DOHH2 (cell line): ENCODE measurements at regions not wholly inside any gene's neighbourhood (a gene's known extent, or its start where the extent isn't known, plus 50 kb on each side); places are given as distances from the start of the nearest gene placed in this dataset.

Experiments
- H3F3A ChIP-seq: fragments of 200-600 bp; sonication (generic), shearing (Covaris generic); 2 replicates; pipeline ENCODE4 v1.6.0; 2016; ENCODE audit warnings: antibody characterized with exemption, mild to moderate bottlenecking; ENCODE audit not compliant: control insufficient read depth, insufficient read depth
- H3K27ac ChIP-seq: fragments of 200-600 bp; sonication (generic); 2 replicates; pipeline ENCODE4 v1.5.1; 2014; ENCODE audit warnings: low read depth, mild to moderate bottlenecking, low read length, moderate library complexity
- H3K27me3 ChIP-seq: fragments of 200-600 bp; sonication (generic); 2 replicates; pipeline ENCODE4 v1.6.1; 2014; ENCODE audit warnings: mild to moderate bottlenecking, low read length, mixed read lengths; ENCODE audit not compliant: control insufficient read depth
- H3K36me3 ChIP-seq: fragments of 200-600 bp; sonication (generic); 2 replicates; pipeline ENCODE4 v1.6.1; 2014; ENCODE audit warnings: mild to moderate bottlenecking, low read length, moderate library complexity, mixed read lengths; ENCODE audit not compliant: control insufficient read depth
- H3K4me1 ChIP-seq: fragments of 200-600 bp; sonication (generic); 2 replicates; pipeline ENCODE4 v1.6.1; 2014; ENCODE audit warnings: mild to moderate bottlenecking, low read length, mixed read lengths; ENCODE audit not compliant: control insufficient read depth
- H3K4me2 ChIP-seq: fragments of 200-600 bp; sonication (generic); 2 replicates; pipeline ENCODE4 v1.6.0; 2014; ENCODE audit warnings: mild to moderate bottlenecking, low read length, moderate library complexity
- H3K4me3 ChIP-seq: fragments of 200-600 bp; sonication (generic); 2 replicates; pipeline ENCODE4 v1.5.1; 2014; ENCODE audit warnings: mild to moderate bottlenecking, low read length, mixed read lengths
- H3K79me2 ChIP-seq: fragments of 200-600 bp; sonication (generic); 2 replicates; pipeline ENCODE4 v1.6.1; 2014; ENCODE audit warnings: mild to moderate bottlenecking, low read length, mixed read lengths; ENCODE audit not compliant: control insufficient read depth
- H3K9me2 ChIP-seq: fragments of 200-600 bp; sonication (generic); replicated peaks from 2 replicates; pipeline ENCODE4 v1.6.1; 2014; ENCODE audit warnings: mild to moderate bottlenecking, low read length, mixed read lengths; ENCODE audit not compliant: control insufficient read depth
- H3K9me3 ChIP-seq: fragments of 200-600 bp; sonication (generic); 2 replicates; pipeline ENCODE4 v1.6.1; 2014; ENCODE audit warnings: antibody characterized with exemption, low read length, mixed read lengths; ENCODE audit not compliant: control insufficient read depth, insufficient read depth
- H4K20me1 ChIP-seq: fragments of 200-600 bp; sonication (generic); 2 replicates; pipeline ENCODE4 v1.6.0; 2014; ENCODE audit warnings: low read depth, mild to moderate bottlenecking, antibody characterized with exemption, low read length, moderate library complexity; ENCODE audit not compliant: control insufficient read depth, insufficient read depth
- EZH2phosphoT487 ChIP-seq: fragments of 200-600 bp; sonication (generic); IDR thresholded peaks from 2 replicates; pipeline ENCODE4 v1.6.1; 2017; ENCODE audit warnings: borderline replicate concordance, mild to moderate bottlenecking, antibody characterized with exemption, low read length, moderate library complexity, mixed read lengths
- TF ChIP-seq, protein P1 (sequence below): fragments of 200-600 bp; sonication (generic); IDR thresholded peaks from one replicate; pipeline ENCODE4 v1.5.1; 2014; ENCODE audit warnings: antibody characterized with exemption, mild to moderate bottlenecking, low read depth, low read length; ENCODE audit not compliant: poor library complexity, severe bottlenecking

- TF ChIP-seq, protein P1, sequence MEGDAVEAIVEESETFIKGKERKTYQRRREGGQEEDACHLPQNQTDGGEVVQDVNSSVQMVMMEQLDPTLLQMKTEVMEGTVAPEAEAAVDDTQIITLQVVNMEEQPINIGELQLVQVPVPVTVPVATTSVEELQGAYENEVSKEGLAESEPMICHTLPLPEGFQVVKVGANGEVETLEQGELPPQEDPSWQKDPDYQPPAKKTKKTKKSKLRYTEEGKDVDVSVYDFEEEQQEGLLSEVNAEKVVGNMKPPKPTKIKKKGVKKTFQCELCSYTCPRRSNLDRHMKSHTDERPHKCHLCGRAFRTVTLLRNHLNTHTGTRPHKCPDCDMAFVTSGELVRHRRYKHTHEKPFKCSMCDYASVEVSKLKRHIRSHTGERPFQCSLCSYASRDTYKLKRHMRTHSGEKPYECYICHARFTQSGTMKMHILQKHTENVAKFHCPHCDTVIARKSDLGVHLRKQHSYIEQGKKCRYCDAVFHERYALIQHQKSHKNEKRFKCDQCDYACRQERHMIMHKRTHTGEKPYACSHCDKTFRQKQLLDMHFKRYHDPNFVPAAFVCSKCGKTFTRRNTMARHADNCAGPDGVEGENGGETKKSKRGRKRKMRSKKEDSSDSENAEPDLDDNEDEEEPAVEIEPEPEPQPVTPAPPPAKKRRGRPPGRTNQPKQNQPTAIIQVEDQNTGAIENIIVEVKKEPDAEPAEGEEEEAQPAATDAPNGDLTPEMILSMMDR = no peak
- no peak for TF ChIP-seq EZH2phosphoT487
- Histone ChIP-seq H3K27me3 (no peaks in the 10 kb centered on the region), H3K4me2 (no peak overlapping the region)
Observed at GRCh38 chr10:78599122-78599853, 469.5 kb upstream of the ZMIZ1 start.

GRCh38 chr10:78600121-78600665, 468.6 kb upstream of the ZMIZ1 start:
- no peak overlapping the region for H3K4me2 ChIP-seq
- no peaks in the 10 kb centered on the region for H3K27me3 ChIP-seq
- H3K27ac ChIP-seq = no peak overlapping the region
- H4K20me1 ChIP-seq = no peaks in the 10 kb centered on the region
- H3K4me1 ChIP-seq = no peaks in the 10 kb centered on the region
- no peaks in the 10 kb centered on the region for H3K9me3 ChIP-seq
- no peaks in the 10 kb centered on the region for H3K9me2 ChIP-seq
- no peaks in the 10 kb centered on the region for H3K79me2 ChIP-seq
- no peaks in the 10 kb centered on the region for H3K36me3 ChIP-seq
- TF ChIP-seq EZH2phosphoT487 = no peak
- TF ChIP-seq, protein P1 = no peak
- no peak overlapping the region for H3K4me3 ChIP-seq
- H3F3A ChIP-seq = no peaks in the 10 kb centered on the region

More at GRCh38 chr10:78599122-78599853, 469.5 kb upstream of the ZMIZ1 start:
- H3K9me3 ChIP-seq = no peaks in the 10 kb centered on the region
- H3K36me3 ChIP-seq = no peaks in the 10 kb centered on the region
- no peaks in the 10 kb centered on the region for H3K79me2 ChIP-seq
- no peaks in the 10 kb centered on the region for H3F3A ChIP-seq
- H3K4me1 ChIP-seq = no peaks in the 10 kb centered on the region
- H3K4me3 ChIP-seq = no peak overlapping the region
- H3K9me2 ChIP-seq = no peaks in the 10 kb centered on the region
- H3K27ac ChIP-seq = no peak overlapping the region
- no peaks in the 10 kb centered on the region for H4K20me1 ChIP-seq

DNA sequence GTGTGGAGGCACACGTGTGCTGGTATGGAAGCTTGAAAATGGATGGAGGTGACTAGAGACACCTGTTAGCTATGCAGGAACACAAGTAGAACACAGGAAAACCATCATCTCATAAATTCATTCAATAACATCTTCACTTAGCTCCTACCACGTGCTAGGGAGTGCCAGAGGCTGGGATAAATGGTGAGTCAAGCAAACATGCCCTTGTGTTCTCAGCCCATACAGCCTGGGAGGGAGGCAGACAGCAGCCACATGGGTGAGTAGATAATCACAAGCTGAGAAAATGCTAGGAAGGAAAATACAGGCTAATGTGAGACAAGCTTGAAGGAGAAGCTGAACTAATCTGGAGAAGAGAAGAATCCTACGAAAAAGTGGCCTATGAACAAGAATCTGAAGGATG, 468.0 kb upstream of the ZMIZ1 start:
- Histone ChIP-seq H3K4me2 (no peak overlapping the region), H3K9me3 (no peaks in the 10 kb centered on the region), H3K79me2 (no peaks in the 10 kb centered on the region), H4K20me1 (no peaks in the 10 kb centered on the region), H3K4me1 (no peaks in the 10 kb centered on the region), H3K9me2 (no peaks in the 10 kb centered on the region), H3K27me3 (no peaks in the 10 kb centered on the region), H3F3A (no peaks in the 10 kb centered on the region), H3K27ac (no peak overlapping the region), H3K36me3 (no peaks in the 10 kb centered on the region), H3K4me3 (no peak overlapping the region)
- TF ChIP-seq, protein P1 = no peak
- no peak for TF ChIP-seq EZH2phosphoT487
